Sciatic nerve (tissue), 2 donors: ENCODE measurements at regions not wholly inside any gene's neighbourhood (a gene's known extent, or its start where the extent isn't known, plus 50 kb on each side); places are given as distances from the start of the nearest gene placed in this dataset.

Experiments used
- ATAC-seq: fragments of 200-7000 bp; cut with Tn5 transposase; one replicate; pipeline ENCODE4 v1.9.1; 2020; ENCODE audit warnings: mild to moderate bottlenecking, moderate library complexity
- DNase-seq: peaks from one replicate; pipeline ENCODE4 v3.0.0-alpha.2; 2020; ENCODE audit warnings: low spot score
- intact Hi-C: fragments of 100-400 bp; cut with DNase I; formaldehyde crosslinking; loops from one replicate; pipeline ENCODE4 v1.14.2; 2022
- donor health status: DM: no; HTN: no; CAD: no.
- donor health status: DM: no; HTN: no; CAD: no.

GRCh38 chr7:13044309-13044708 is 356.9 kb downstream of the ARL4A start:
- ATAC-seq (no peak), DNase-seq (no peak)
- intact Hi-C loops, result no loop called here

GRCh38 chr7:13047061-13047460 is 359.6 kb downstream of the ARL4A start:
- DNase-seq (no peak), ATAC-seq (no peak)
- intact Hi-C loops, result no loop called here

GRCh38 chr7:13049946-13050345 is 362.5 kb downstream of the ARL4A start:
- DNase-seq (no peak), ATAC-seq (no peak)
- intact Hi-C loops, result no loop called here

GRCh38 chr7:13050703-13051102 is 363.3 kb downstream of the ARL4A start:
- ATAC-seq, result no peak
- intact Hi-C loops, result no loop called here
- no peak for DNase-seq

GRCh38 chr7:13055732-13056368 is 368.4 kb downstream of the ARL4A start:
- ATAC-seq (no peak), DNase-seq (no peak)
- intact Hi-C loops, result no loop called here

GRCh38 chr7:13057462-13058200 is 370.2 kb downstream of the ARL4A start:
- intact Hi-C loops, result no loop called here
- ATAC-seq (no peak), DNase-seq (no peak)

GRCh38 chr7:13060173-13060572 is 372.7 kb downstream of the ARL4A start:
- ATAC-seq, result no peak
- intact Hi-C loops, result no loop called here
- DNase-seq, result no peak

GRCh38 chr7:13061115-13061514 is 373.7 kb downstream of the ARL4A start:
- ATAC-seq (no peak), DNase-seq (no peak)
- intact Hi-C loops, result no loop called here

- ATAC-seq (no peak), DNase-seq (no peak)
- intact Hi-C loops, result no loop called here
These were observed 375.2 kb downstream of the ARL4A start for GRCh38 chr7:13062631-13063030.

GRCh38 chr7:13067036-13067435 is 379.6 kb downstream of the ARL4A start:
- DNase-seq, result no peak
- intact Hi-C loops, result no loop called here
- ATAC-seq, result no peak

- DNase-seq (no peak), ATAC-seq (no peak)
- intact Hi-C loops, result no loop called here
These were observed 380.6 kb downstream of the ARL4A start for GRCh38 chr7:13068032-13068431.

- no peak for DNase-seq
- intact Hi-C loops, result no loop called here
- no peak for ATAC-seq
These were observed 382.4 kb downstream of the ARL4A start for GRCh38 chr7:13069841-13070240.

- DNase-seq (no peak), ATAC-seq (peak; percentile 64)
- intact Hi-C loops, result no loop called here
These were observed 384.6 kb downstream of the ARL4A start for GRCh38 chr7:13072014-13072413.

GRCh38 chr7:13077466-13077865 is 390.0 kb downstream of the ARL4A start:
- no peak for DNase-seq
- intact Hi-C loops, result no loop called here
- ATAC-seq, result no peak

GRCh38 chr7:13078105-13078504 is 390.7 kb downstream of the ARL4A start:
- ATAC-seq (no peak), DNase-seq (no peak)
- intact Hi-C loops, result no loop called here

- intact Hi-C loops, result no loop called here
- DNase-seq (no peak), ATAC-seq (no peak)
These were observed 403.5 kb downstream of the ARL4A start for GRCh38 chr7:13090959-13091358.

- no peak for DNase-seq
- intact Hi-C loops, result no loop called here
- peak; percentile 10 for ATAC-seq
These were observed 404.7 kb downstream of the ARL4A start for GRCh38 chr7:13091974-13092707.

GRCh38 chr7:13092708-13093005 is 405.2 kb downstream of the ARL4A start:
- no peak for DNase-seq
- intact Hi-C loops, result no loop called here

GRCh38 chr7:13093160-13093559 is 405.7 kb downstream of the ARL4A start:
- intact Hi-C loops, result no loop called here
- ATAC-seq (no peak), DNase-seq (no peak)

More at GRCh38 chr7:13092708-13093005, 405.2 kb downstream of the ARL4A start:
- no peak for ATAC-seq

- no peak for DNase-seq
- peak; percentile 85 for ATAC-seq
- intact Hi-C loops, result no loop called here
These were observed 410.1 kb downstream of the ARL4A start for GRCh38 chr7:13097499-13097898.
